Liver (tissue), 7 donors: ENCODE measurements at regions not wholly inside any gene's neighbourhood (a gene's known extent, or its start where the extent isn't known, plus 50 kb on each side); places are given as distances from the start of the nearest gene placed in this dataset.

ENCODE experiments used
- DNase-seq: peaks from one replicate; pipeline ENCODE4 v3.0.0-alpha.2; 2017; ENCODE audit warnings: low spot score
- H3K27ac ChIP-seq, 2 donors: one replicate each; pipeline ENCODE4 v1.7.0; 2013; ENCODE audit warnings: inconsistent platforms in 2 of 2, low read length in 2 of 2, control low read depth in 1 of 2, low read depth in 1 of 2, mild to moderate bottlenecking in 1 of 2
- H3K27me3 ChIP-seq, 4 donors: one replicate each; pipeline versions ENCODE4 v1.6.1 to v1.7.0; 2013; ENCODE audit warnings: low read length in 3 of 4, inconsistent platforms in 1 of 4, mild to moderate bottlenecking in 1 of 4, moderate library complexity in 1 of 4; ENCODE audit not compliant: control insufficient read depth in 4 of 4, insufficient read depth in 4 of 4
- H3K36me3 ChIP-seq, 4 donors: one replicate each; pipeline versions ENCODE4 v1.6.1 to v1.7.0; 2013; ENCODE audit warnings: low read length in 3 of 4, mild to moderate bottlenecking in 3 of 4, low read depth in 1 of 4, moderate library complexity in 1 of 4; ENCODE audit not compliant: control insufficient read depth in 4 of 4, insufficient read depth in 3 of 4
- H3K4me1 ChIP-seq, 4 donors: one replicate each; pipeline versions ENCODE4 v1.6.1 to v1.7.0; 2013; ENCODE audit warnings: low read length in 3 of 4, mild to moderate bottlenecking in 3 of 4, moderate library complexity in 1 of 4; ENCODE audit not compliant: control insufficient read depth in 4 of 4, insufficient read depth in 4 of 4
- H3K4me3 ChIP-seq, 3 donors: one replicate each; pipeline versions ENCODE4 v1.6.1 to v1.7.0; 2013; ENCODE audit warnings: low read length in 3 of 3, control low read depth in 1 of 3, low read depth in 1 of 3, mild to moderate bottlenecking in 1 of 3
- H3K9ac ChIP-seq, 2 donors: one replicate each; pipeline ENCODE4 v1.7.0; 2013; ENCODE audit warnings: low read length in 2 of 2, mild to moderate bottlenecking in 2 of 2, moderate library complexity in 2 of 2, control low read depth in 1 of 2, low read depth in 1 of 2
- H3K9me3 ChIP-seq, 4 donors: one replicate each; pipeline versions ENCODE4 v1.6.1 to v1.7.0; 2013; ENCODE audit warnings: low read length in 3 of 4; ENCODE audit not compliant: control insufficient read depth in 4 of 4
- FOXA1 ChIP-seq: IDR thresholded peaks from 2 replicates; pipeline ENCODE4 v1.6.1; 2016; ENCODE audit warnings: antibody characterized with exemption
- FOXA2 ChIP-seq: IDR thresholded peaks from 2 replicates; pipeline ENCODE4 v1.6.1; 2016; ENCODE audit warnings: antibody characterized with exemption
- GABPA ChIP-seq, 2 donors: IDR thresholded peaks in 1 of 2; conservative IDR thresholded peaks in 1 of 2; 2 replicates each; pipeline ENCODE4 v1.6.1; 2016; ENCODE audit warnings: antibody characterized with exemption in 2 of 2, mild to moderate bottlenecking in 1 of 2, moderate library complexity in 1 of 2
- HNF4G ChIP-seq: IDR thresholded peaks from 2 replicates; pipeline ENCODE4 v1.6.1; 2016; ENCODE audit warnings: antibody characterized with exemption
- JUND ChIP-seq, 2 donors: IDR thresholded peaks; 2 replicates each; pipeline ENCODE4 v1.6.1; 2016; ENCODE audit warnings: antibody characterized with exemption in 2 of 2
- RAD21 ChIP-seq, 2 donors: IDR thresholded peaks; 2 replicates each; pipeline ENCODE4 v1.6.1; 2016; ENCODE audit warnings: antibody characterized with exemption in 2 of 2, mild to moderate bottlenecking in 2 of 2
- TAF1 ChIP-seq: conservative IDR thresholded peaks from 2 replicates; pipeline ENCODE4 v1.6.1; 2016; ENCODE audit warnings: antibody characterized with exemption, mild to moderate bottlenecking
- YY1 ChIP-seq: IDR thresholded peaks from 2 replicates; pipeline ENCODE4 v1.6.1; 2016; ENCODE audit warnings: antibody characterized with exemption, mild to moderate bottlenecking
- WGBS: extraction: QIAGEN DNeasy Blood & Tissue Kit; methylation state at CpG from one replicate; pipeline ENCODE4 v1.1.7; 2013; 5-methylcytosine and 5-hydroxymethylcytosine counted together
- TF ChIP-seq, protein P1 (sequence below): IDR thresholded peaks from 2 replicates; pipeline ENCODE4 v1.6.1; 2016; ENCODE audit warnings: antibody characterized with exemption
- TF ChIP-seq, protein P2 (sequence below): IDR thresholded peaks from 2 replicates; pipeline ENCODE4 v1.6.1; 2016; ENCODE audit warnings: antibody characterized with exemption, mild to moderate bottlenecking
- donor health status: healthy.
- donor health status: healthy.
- donor health status: healthy.
- donor health status: healthy.

DNA sequence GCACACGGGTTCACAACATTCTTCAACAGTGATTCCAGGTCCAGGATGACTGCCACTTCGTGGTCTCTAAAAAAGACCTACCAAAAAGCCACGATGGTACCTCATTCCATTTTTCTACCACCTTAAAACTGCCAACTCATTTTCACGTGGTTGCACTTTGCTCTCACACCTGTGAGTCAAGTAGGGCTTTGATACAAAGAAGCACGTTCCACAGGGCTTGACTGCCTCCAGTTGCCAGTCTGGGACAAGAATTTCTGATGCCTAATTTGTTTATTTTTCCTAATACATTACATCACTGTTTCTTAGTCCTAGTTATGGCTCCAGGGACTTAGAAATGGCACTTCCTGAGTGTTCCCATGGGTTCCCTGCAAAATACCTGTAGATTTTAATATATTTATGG, 911.6 kb upstream of the EEF2KMT start:
- Histone ChIP-seq H3K4me1 (no peaks in the 10 kb centered on the region), H3K4me3 (no peak overlapping the region), H3K36me3 (no peaks in the 10 kb centered on the region), H3K9me3 (peaks cover 0 to 3% (median 0%) of the 10 kb centered on the region in 4 donors), H3K27me3 (peaks cover 0 to 7% (median 2%) of the 10 kb centered on the region in 4 donors), H3K27ac (no peak overlapping the region), H3K9ac (no peak overlapping the region)
- DNase-seq = no peak
- TF ChIP-seq YY1 (no peak), HNF4G (no peak), TAF1 (no peak), JUND (IDR thresholded peaks at IDR 0.05) (no peak), FOXA1 (no peak), RAD21 (IDR thresholded peaks at IDR 0.05) (no peak)
- TF ChIP-seq, protein P1, sequence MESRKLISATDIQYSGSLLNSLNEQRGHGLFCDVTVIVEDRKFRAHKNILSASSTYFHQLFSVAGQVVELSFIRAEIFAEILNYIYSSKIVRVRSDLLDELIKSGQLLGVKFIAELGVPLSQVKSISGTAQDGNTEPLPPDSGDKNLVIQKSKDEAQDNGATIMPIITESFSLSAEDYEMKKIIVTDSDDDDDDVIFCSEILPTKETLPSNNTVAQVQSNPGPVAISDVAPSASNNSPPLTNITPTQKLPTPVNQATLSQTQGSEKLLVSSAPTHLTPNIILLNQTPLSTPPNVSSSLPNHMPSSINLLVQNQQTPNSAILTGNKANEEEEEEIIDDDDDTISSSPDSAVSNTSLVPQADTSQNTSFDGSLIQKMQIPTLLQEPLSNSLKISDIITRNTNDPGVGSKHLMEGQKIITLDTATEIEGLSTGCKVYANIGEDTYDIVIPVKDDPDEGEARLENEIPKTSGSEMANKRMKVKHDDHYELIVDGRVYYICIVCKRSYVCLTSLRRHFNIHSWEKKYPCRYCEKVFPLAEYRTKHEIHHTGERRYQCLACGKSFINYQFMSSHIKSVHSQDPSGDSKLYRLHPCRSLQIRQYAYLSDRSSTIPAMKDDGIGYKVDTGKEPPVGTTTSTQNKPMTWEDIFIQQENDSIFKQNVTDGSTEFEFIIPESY = no peak
- 39% methylated on average over 5 of the region's 5 CpGs for WGBS

DNA sequence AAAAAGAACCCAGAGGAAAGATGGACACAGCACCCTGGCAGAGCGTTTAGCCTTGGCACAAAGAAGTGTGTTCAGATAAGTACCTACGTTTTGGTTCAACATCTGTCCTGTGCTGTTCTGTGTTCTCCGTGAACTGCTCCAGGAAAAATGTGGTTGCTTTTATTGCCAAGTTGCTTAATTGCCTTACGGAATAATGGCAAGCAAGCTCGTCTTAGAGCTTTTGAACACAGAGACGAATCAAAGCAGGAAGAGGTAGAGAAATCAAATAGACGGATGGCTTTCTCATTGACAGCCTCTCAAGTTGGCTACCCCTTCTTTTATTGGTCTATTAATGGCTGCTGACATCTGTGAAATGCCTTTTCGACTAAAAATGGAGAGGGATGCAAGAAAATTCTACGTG, 911.1 kb upstream of the EEF2KMT start:
- peaks cover 0 to 3% (median 0%) of the 10 kb centered on the region in 4 donors for H3K9me3 ChIP-seq
- H3K36me3 ChIP-seq = no peaks in the 10 kb centered on the region
- no peaks in the 10 kb centered on the region for H3K4me1 ChIP-seq
- H3K27me3 ChIP-seq = peaks cover 0 to 7% (median 2%) of the 10 kb centered on the region in 4 donors
- no peak overlapping the region for H3K4me3 ChIP-seq
- H3K9ac ChIP-seq = no peak overlapping the region
- WGBS = 50% methylated on average over 9 of the region's 9 CpGs
- TF ChIP-seq, protein P2, sequence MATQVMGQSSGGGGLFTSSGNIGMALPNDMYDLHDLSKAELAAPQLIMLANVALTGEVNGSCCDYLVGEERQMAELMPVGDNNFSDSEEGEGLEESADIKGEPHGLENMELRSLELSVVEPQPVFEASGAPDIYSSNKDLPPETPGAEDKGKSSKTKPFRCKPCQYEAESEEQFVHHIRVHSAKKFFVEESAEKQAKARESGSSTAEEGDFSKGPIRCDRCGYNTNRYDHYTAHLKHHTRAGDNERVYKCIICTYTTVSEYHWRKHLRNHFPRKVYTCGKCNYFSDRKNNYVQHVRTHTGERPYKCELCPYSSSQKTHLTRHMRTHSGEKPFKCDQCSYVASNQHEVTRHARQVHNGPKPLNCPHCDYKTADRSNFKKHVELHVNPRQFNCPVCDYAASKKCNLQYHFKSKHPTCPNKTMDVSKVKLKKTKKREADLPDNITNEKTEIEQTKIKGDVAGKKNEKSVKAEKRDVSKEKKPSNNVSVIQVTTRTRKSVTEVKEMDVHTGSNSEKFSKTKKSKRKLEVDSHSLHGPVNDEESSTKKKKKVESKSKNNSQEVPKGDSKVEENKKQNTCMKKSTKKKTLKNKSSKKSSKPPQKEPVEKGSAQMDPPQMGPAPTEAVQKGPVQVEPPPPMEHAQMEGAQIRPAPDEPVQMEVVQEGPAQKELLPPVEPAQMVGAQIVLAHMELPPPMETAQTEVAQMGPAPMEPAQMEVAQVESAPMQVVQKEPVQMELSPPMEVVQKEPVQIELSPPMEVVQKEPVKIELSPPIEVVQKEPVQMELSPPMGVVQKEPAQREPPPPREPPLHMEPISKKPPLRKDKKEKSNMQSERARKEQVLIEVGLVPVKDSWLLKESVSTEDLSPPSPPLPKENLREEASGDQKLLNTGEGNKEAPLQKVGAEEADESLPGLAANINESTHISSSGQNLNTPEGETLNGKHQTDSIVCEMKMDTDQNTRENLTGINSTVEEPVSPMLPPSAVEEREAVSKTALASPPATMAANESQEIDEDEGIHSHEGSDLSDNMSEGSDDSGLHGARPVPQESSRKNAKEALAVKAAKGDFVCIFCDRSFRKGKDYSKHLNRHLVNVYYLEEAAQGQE = no peak
- TF ChIP-seq TAF1 = no peak
- TF ChIP-seq HNF4G = no peak
- TF ChIP-seq FOXA2 = no peak
- H3K27ac ChIP-seq = no peak overlapping the region
- no peak for DNase-seq

DNA sequence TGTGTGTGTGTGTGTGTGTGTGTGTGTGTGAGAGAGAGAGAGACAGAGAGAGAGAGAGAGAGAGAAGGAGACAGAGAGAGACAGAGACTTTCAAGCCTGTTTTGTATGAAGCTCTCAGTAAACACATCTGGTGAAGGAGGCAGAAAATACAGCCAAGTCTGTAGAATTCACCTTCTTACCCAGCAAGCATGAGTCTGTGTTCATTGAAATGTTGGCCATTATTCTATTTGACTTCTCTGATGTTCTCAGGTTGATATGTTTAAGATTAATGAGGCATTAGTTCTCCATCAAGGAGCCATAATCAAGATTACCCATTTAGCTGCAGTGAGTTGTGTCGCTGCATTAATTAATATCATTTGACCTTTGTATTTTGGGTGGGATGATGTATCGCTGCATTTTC, 895.8 kb upstream of the EEF2KMT start:
- Histone ChIP-seq H3K9ac (no peak overlapping the region), H3K36me3 (no peaks in the 10 kb centered on the region), H3K4me1 (no peaks in the 10 kb centered on the region), H3K9me3 (no peaks in the 10 kb centered on the region), H3K4me3 (no peak overlapping the region), H3K27me3 (peaks cover 0 to 3% (median 0%) of the 10 kb centered on the region in 4 donors), H3K27ac (no peak overlapping the region)
- 91% methylated on average over 2 of the region's 2 CpGs for WGBS
- TF ChIP-seq TAF1 = no peak
- TF ChIP-seq GABPA (IDR thresholded peaks at IDR 0.05 in 1 of 2, conservative IDR thresholded peaks at IDR 0.05 in 1 of 2) = no peak
- TF ChIP-seq YY1 = no peak
- DNase-seq = no peak
